IPS-NIHi11 (cell line): ENCODE measurements at regions not wholly inside any gene's neighbourhood (a gene's known extent, or its start where the extent isn't known, plus 50 kb on each side); places are given as distances from the start of the nearest gene placed in this dataset.

ENCODE experiments used
- DNase-seq: peaks from one replicate; pipeline ENCODE4 v3.0.0; 2012; ENCODE audit warnings: mixed read lengths, low spot score

GRCh38 chr14:82445810-82446570 is 912.3 kb upstream of the SEL1L start:
- no peak for DNase-seq

- DNase-seq, result no peak
Observed at GRCh38 chr14:82447586-82447985, 913.9 kb upstream of the SEL1L start.

GRCh38 chr14:82449926-82450468 is 916.3 kb upstream of the SEL1L start:
- DNase-seq, result no peak

DNA sequence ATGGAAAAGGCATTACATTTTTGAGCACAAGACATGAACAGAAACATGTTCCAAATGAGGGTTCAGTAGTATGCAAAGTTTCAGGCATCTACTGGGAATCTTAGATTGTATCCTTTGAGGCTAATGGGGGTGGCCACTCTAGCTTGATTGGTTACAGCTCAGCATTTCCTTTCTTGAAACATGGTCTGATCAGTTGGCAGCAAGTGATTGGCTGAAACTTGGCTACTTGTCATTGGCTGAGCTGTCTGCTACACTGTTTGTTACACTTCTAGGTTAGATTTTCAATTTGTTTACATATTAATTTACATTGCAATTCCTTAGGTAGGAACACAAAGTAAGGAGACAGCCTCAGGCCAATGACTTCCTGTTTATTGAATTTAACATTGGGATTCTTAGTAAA is 918.0 kb upstream of the SEL1L start:
- DNase-seq, result no peak

DNA sequence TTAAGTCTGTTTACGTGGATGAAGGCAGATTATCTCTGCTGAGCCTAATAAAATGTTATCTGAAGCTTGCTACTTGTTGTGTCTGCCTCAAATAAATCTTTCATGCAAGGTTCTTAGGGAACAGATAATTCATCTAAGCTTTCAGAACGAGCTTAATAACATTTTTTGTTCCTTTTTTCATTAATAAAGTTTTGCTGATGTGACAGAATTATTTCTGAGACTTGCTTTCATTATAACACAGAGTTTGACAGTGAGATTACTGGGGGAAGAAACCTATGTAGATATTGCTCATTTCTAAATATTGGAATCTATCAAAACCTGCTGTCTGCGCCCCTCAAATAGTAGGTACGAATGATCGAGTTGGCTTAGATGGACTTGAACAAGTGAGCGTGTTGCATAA is 948.7 kb upstream of the SEL1L start:
- no peak for DNase-seq

DNA sequence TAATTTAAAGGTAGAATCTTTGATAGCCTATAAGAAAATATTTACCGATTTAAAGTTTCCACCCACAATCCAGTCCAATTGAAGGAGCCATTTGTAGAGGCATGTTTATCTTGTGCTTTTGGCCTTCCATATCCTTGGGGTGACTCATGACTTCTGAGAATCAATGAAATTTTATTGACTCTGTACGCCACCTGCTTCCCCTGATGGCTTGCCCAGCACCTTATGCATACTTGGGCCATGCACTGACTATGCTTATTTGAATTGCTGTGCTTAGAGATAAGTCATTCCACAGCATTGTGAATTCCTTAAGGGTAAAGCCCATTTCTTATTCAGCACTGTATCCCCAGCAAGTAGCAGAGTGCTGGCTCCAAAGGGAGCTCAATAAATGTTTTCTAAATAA is 954.8 kb upstream of the SEL1L start:
- DNase-seq, result no peak

- DNase-seq, result no peak
Observed at GRCh38 chr14:82490397-82490796, 956.7 kb upstream of the SEL1L start.

DNA sequence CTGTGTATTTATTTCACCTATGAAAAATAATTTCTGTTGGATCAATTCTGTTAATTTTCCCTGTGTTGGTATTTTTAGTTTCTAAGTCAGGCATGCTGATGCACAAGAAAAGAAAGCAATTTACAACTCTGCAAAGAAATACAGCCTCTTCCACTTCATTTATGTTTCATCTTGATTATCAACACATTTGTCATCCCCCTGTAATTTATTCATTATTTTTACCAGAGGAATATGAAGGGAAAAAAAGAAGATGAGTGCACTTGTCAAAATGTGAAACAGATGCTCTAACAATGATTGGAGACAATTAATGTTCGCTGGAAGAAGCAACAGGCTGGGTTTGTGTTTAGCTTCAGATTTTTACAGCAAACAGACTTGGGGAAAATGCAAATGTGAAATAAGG is 958.5 kb upstream of the SEL1L start:
- no peak for DNase-seq

DNA sequence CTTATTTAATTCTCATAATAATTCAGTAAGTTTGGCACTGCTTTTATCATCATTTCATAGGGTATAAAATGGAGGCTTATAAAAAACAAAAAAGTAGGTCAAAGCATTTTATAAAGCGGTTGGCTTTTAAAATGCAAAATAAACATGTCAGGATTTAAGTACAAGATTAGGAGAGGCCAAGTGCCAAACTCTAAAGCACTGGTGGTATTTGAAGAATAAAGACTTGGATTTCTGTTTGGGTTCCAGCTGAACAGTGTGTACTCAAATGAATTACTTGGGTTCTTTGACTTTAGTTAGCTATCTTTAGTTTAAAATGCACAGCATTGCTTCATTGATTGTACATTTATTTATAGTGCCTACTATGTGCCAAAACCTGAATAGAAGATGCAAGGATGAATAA is 966.6 kb upstream of the SEL1L start:
- no peak for DNase-seq

DNA sequence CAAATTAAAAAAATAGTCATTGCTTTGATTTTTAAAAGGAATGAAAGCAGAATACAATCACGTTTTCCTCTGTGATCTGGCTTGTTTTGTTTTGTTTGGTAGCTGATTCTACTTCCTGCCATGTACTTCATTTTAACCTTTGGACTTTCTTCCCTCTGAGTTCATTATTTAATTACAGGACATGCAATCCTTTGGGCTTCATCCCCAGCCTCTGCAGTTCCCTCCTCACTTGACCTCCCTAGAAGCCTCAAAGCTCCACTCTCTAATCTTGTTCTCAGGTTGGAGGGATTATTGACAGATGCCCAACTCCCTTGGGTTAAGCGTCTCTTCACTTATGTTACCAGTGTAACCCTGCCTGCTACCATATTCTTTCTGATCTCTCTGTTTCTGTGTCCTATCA is 967.9 kb upstream of the SEL1L start:
- DNase-seq, result no peak

GRCh38 chr14:82502043-82502442 is 968.4 kb upstream of the SEL1L start:
- DNase-seq, result no peak

DNA sequence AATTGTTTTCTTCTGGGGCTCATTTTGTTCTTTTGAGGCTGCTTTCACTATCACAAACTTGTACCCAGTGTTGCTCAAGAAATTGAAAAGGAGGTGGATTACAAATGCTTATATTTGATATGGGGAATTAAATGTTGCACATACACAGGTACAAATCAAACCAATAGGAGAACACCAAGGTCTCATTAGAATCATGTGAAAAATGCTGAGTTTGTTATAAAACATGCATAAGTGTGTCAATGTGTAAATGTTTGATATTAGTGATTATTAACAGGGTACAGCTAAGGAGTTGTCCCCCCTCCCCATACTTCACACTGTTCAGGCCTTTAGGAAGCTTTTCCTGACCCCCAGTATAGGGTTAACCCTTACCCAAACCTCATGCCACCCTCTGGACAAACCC is 971.2 kb upstream of the SEL1L start:
- no peak for DNase-seq

- no peak for DNase-seq
Observed at GRCh38 chr14:82510007-82510406, 976.4 kb upstream of the SEL1L start.

DNA sequence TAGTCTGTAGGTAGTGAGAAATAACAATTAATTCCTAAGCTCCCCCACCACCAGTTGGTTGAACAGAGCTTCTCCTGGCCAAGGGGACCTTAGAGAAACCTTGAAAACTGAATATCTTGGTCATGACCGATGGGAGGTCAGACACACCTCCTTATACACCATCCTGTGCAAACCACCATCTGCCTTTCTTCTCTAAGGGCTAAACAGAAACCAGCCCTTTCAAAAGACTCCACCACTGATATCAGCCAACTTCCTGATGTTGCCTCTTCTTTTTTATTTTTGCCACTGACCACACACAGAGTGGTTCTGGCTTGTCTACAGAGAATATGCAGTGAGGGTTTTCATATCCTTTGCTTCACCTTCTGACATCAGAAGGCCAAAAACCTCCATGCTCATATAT is 977.7 kb upstream of the SEL1L start:
- no peak for DNase-seq

- DNase-seq, result no peak
Observed at GRCh38 chr14:82520765-82521164, 987.1 kb upstream of the SEL1L start.

DNA sequence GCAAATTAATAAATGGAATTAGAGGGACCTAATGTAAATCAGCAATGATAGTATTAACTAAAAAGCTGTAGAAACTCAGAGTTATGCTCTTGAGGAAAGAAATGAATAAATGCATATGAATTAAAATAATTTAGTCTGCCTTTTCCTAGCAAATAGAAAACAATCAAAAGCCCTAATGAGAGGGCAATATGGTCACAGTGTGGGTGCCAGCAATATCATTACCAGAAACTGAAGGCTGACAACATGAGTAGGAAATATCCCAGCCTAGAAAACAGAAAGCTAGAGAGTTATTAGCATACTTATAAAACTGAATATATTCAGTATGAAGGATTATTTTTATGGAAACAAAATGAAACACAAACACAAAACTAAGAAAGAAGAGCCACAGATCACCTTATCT is 987.5 kb upstream of the SEL1L start:
- no peak for DNase-seq

DNA sequence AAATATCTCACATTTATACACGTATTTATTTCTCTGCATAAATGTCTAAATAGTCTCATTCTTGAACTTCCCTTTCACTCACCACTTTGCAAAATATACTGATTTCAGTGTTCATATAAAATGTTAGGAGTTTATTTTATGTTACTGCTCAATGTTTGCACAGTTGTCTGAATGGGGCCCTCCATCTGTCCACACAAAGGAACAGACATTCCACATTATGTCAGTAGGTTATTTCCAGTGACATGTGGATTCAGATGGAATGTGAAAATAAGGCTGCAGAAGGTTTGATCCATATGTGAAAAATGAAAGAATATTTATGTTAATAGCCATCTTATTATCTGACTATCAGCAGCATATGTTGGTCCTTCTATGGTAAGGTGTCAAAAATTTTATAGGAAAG is 994.4 kb upstream of the SEL1L start:
- no peak for DNase-seq

DNA sequence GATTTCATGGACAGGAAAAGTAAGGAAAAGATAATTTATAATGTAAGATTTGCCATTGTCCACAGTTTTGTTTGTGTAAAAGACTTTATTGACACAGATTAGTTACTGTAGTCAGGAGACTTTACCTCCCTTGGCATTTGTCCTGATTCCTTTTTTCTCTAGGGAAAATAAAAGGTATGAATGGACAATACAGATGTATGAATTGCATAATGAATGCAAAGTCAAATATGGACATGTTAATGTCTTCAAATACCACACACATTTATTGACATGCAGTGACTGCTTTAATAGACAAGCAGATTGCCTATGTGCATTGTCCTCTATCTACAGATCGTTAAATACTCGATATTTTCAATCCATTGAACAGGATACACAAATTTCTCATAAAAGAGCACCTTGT is 999.7 kb upstream of the SEL1L start:
- no peak for DNase-seq

GRCh38 chr14:82536566-82536965 is 1002.9 kb upstream of the SEL1L start:
- DNase-seq, result no peak

- no peak for DNase-seq
Observed at GRCh38 chr14:82537831-82538230, 1004.2 kb upstream of the SEL1L start.

DNA sequence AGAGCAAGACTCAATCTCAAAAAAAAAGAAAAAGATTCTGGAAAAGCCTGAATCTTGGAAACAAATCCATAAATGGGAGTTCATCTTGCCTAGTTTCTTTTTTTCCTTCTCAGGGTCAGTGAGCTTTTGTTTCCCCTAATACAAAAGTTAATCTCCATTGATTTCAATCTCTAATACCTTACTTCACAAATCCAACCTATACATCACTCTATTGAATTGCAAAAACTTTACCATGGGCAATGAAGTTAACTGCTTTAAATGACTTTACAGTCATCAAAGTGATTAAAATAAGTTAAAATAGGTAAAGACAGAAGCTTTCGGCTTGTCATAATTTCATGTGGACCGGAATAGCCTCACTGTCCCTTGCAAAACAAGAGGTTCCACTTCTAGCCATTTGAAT is 1012.7 kb upstream of the SEL1L start:
- no peak for DNase-seq

DNA sequence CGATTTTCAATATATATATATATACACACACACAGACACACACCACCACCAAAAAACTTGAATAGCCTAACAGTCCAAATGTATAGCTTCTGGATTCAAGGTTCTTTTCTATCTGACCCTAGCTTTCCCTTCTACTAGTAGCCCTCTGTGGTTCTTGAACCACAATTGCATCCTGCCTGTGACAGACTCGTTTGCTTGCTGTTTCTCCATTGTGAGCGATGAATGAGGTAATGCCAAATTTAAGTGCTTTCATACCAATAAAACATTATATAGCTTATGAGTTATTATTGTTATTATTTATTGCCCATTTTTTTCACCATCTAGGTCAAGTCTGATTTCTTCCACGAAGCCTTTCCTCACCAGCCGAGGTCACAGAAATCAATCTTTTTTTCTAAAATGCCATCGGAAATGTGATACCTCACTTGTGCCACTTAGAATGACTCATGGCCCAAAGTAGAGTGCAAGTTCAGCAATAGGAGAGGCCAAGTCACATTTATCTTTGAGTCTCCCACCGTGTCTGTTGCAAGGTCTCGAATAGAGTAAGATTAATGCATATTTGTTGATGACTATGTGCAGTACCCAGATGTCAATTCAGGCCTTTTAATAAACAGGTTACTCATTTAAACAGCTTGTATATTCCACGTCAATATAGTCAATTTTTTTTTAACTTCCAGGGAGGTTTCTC is 1015.8 kb upstream of the SEL1L start:
- DNase-seq, result no peak

- no peak for DNase-seq
Observed at GRCh38 chr14:82562881-82563280, 1029.2 kb upstream of the SEL1L start.

DNA sequence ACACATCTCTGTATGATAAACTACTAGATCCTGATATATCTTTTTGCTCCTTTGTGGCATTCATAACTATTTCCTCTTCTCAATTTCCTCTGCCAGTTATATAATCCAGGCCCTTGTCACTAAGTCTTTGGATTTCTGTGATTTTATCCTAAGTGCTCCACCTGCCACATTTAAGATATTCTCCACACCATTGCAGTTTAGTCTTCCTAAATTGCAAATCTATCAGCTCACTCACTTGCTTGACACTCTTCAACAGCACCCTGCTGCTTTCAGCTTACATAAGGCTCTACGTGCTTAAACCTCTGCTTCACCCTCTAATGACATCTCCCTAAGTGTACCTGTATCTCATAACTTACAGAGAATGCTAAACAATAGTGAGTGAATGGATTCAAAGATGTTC is 1032.2 kb upstream of the SEL1L start:
- DNase-seq, result no peak
